ENCODE measurements at regions not wholly inside any gene's neighbourhood (a gene's known extent, or its start where the extent isn't known, plus 50 kb on each side); places are given as distances from the start of the nearest gene placed in this dataset.

DNA sequence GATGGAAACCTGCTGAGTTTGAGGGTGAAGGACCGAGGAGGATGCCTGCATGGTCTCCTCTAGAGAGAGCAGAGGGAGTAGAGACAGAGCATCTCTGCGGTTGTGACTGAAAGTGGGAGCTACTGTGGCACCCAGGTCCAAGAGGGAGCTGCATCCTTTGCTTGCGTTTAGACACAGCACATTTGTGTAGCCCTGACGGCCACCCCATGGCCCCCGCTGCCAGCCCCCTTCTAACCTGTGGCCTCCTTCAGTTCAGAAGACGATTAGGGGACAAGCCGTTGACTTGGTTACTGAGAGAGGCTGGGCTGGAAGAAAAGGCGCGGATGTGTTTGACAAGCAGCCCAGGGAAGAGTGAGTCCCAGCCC is 690.9 kb downstream of the BRD1 start:
- Histone ChIP-seq H4K20me1 (ENCODE audit: control insufficient read depth, insufficient read depth, low read depth, low read length) (no peaks in the 10 kb centered on the region), H3K27me3 (ENCODE audit: control insufficient read depth, low read length) (no peaks in the 10 kb centered on the region), H3K4me3 (ENCODE audit: low read length) (no peak overlapping the region), H3K9me2 (replicated peaks; ENCODE audit: control insufficient read depth, low read length) (no peaks in the 10 kb centered on the region), H3K27ac (ENCODE audit: low read depth, low read length) (no peak overlapping the region), H3K4me2 (ENCODE audit: low read length) (no peak overlapping the region), H3K79me2 (ENCODE audit: control insufficient read depth, low read length) (no peaks in the 10 kb centered on the region), H3F3A (ENCODE audit: control insufficient read depth, insufficient read depth) (no peaks in the 10 kb centered on the region), H3K4me1 (ENCODE audit: control insufficient read depth, low read length) (no peaks in the 10 kb centered on the region), H3K36me3 (ENCODE audit: control insufficient read depth, low read length) (no peaks in the 10 kb centered on the region), H3K9me3 (ENCODE audit: control insufficient read depth, insufficient read depth, low read length) (no peaks in the 10 kb centered on the region)
- no peak for TF ChIP-seq EZH2phosphoT487 (IDR thresholded peaks at IDR 0.05; ENCODE audit: borderline replicate concordance, low read length)
- TF ChIP-seq, protein P1, sequence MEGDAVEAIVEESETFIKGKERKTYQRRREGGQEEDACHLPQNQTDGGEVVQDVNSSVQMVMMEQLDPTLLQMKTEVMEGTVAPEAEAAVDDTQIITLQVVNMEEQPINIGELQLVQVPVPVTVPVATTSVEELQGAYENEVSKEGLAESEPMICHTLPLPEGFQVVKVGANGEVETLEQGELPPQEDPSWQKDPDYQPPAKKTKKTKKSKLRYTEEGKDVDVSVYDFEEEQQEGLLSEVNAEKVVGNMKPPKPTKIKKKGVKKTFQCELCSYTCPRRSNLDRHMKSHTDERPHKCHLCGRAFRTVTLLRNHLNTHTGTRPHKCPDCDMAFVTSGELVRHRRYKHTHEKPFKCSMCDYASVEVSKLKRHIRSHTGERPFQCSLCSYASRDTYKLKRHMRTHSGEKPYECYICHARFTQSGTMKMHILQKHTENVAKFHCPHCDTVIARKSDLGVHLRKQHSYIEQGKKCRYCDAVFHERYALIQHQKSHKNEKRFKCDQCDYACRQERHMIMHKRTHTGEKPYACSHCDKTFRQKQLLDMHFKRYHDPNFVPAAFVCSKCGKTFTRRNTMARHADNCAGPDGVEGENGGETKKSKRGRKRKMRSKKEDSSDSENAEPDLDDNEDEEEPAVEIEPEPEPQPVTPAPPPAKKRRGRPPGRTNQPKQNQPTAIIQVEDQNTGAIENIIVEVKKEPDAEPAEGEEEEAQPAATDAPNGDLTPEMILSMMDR (IDR thresholded peaks at IDR 0.05; ENCODE audit: low read depth, low read length, poor library complexity, severe bottlenecking): no peak

- no peaks in the 10 kb centered on the region for H3K9me2 ChIP-seq (replicated peaks; ENCODE audit: control insufficient read depth, low read length)
- H3K27me3 ChIP-seq (ENCODE audit: control insufficient read depth, low read length): no peaks in the 10 kb centered on the region
- no peak overlapping the region for H3K4me2 ChIP-seq (ENCODE audit: low read length)
- no peaks in the 10 kb centered on the region for H3K79me2 ChIP-seq (ENCODE audit: control insufficient read depth, low read length)
- no peak overlapping the region for H3K4me3 ChIP-seq (ENCODE audit: low read length)
- H3K9me3 ChIP-seq (ENCODE audit: control insufficient read depth, insufficient read depth, low read length): no peaks in the 10 kb centered on the region
- H3F3A ChIP-seq (ENCODE audit: control insufficient read depth, insufficient read depth): no peaks in the 10 kb centered on the region
- no peak overlapping the region for H3K27ac ChIP-seq (ENCODE audit: low read depth, low read length)
- H4K20me1 ChIP-seq (ENCODE audit: control insufficient read depth, insufficient read depth, low read depth, low read length): no peaks in the 10 kb centered on the region
- TF ChIP-seq EZH2phosphoT487 (IDR thresholded peaks at IDR 0.05; ENCODE audit: borderline replicate concordance, low read length): no peak
- TF ChIP-seq, protein P1 (IDR thresholded peaks at IDR 0.05; ENCODE audit: low read depth, low read length, poor library complexity, severe bottlenecking): no peak
- H3K4me1 ChIP-seq (ENCODE audit: control insufficient read depth, low read length): no peaks in the 10 kb centered on the region
- H3K36me3 ChIP-seq (ENCODE audit: control insufficient read depth, low read length): no peaks in the 10 kb centered on the region
These were observed 691.4 kb downstream of the BRD1 start for GRCh38 chr22:49136041-49136815.

GRCh38 chr22:49134076-49134475 is 693.6 kb downstream of the BRD1 start:
- Histone ChIP-seq H3K36me3 (ENCODE audit: control insufficient read depth, low read length) (no peaks in the 10 kb centered on the region), H3K4me2 (ENCODE audit: low read length) (no peak overlapping the region), H3K27me3 (ENCODE audit: control insufficient read depth, low read length) (no peaks in the 10 kb centered on the region), H3K27ac (ENCODE audit: low read depth, low read length) (no peak overlapping the region), H3K79me2 (ENCODE audit: control insufficient read depth, low read length) (no peaks in the 10 kb centered on the region), H3K9me3 (ENCODE audit: control insufficient read depth, insufficient read depth, low read length) (no peaks in the 10 kb centered on the region), H3K9me2 (replicated peaks; ENCODE audit: control insufficient read depth, low read length) (no peaks in the 10 kb centered on the region), H3F3A (ENCODE audit: control insufficient read depth, insufficient read depth) (no peaks in the 10 kb centered on the region), H3K4me3 (ENCODE audit: low read length) (no peak overlapping the region), H4K20me1 (ENCODE audit: control insufficient read depth, insufficient read depth, low read depth, low read length) (no peaks in the 10 kb centered on the region), H3K4me1 (ENCODE audit: control insufficient read depth, low read length) (no peaks in the 10 kb centered on the region)
- no peak for TF ChIP-seq EZH2phosphoT487 (IDR thresholded peaks at IDR 0.05; ENCODE audit: borderline replicate concordance, low read length)
- TF ChIP-seq, protein P1 (IDR thresholded peaks at IDR 0.05; ENCODE audit: low read depth, low read length, poor library complexity, severe bottlenecking): no peak
